ENCODE measurements at regions not wholly inside any gene's neighbourhood (a gene's known extent, or its start where the extent isn't known, plus 50 kb on each side); places are given as distances from the start of the nearest gene placed in this dataset.
"Not testable (repeated sequence)": the region's sequence is repeated elsewhere in the genome, so short reads cannot be mapped to it uniquely, and the experiment has no call there.

- DNase-seq (ENCODE audit: low read depth in 1 of 2, low spot score in 1 of 2) = no peak
Measured at GRCh38 chr9:81431641-81432040, 257.7 kb downstream of the TLE1 start.

- no peak for DNase-seq (ENCODE audit: low read depth in 1 of 2, low spot score in 1 of 2)
Measured at GRCh38 chr9:81430727-81431126, 258.6 kb downstream of the TLE1 start.

GRCh38 chr9:81427870-81428269 is 261.5 kb downstream of the TLE1 start:
- no peak for DNase-seq (ENCODE audit: low read depth in 1 of 2, low spot score in 1 of 2)

GRCh38 chr9:81424431-81424830 is 264.9 kb downstream of the TLE1 start:
- DNase-seq (ENCODE audit: low read depth in 1 of 2, low spot score in 1 of 2) = no peak

GRCh38 chr9:81423589-81424326 is 265.6 kb downstream of the TLE1 start:
- no peak for DNase-seq (ENCODE audit: low read depth in 1 of 2, low spot score in 1 of 2)

GRCh38 chr9:81421090-81421489 is 268.3 kb downstream of the TLE1 start:
- DNase-seq (ENCODE audit: low read depth in 1 of 2, low spot score in 1 of 2) = not testable (repeated sequence)

- DNase-seq (ENCODE audit: low read depth in 1 of 2, low spot score in 1 of 2) = no peak
Measured at GRCh38 chr9:81420024-81420423, 269.3 kb downstream of the TLE1 start.

- no peak for DNase-seq (ENCODE audit: low read depth in 1 of 2, low spot score in 1 of 2)
Measured at GRCh38 chr9:81417941-81418340, 271.4 kb downstream of the TLE1 start.

- DNase-seq (ENCODE audit: low read depth in 1 of 2, low spot score in 1 of 2) = no peak
Measured at GRCh38 chr9:81417299-81417675, 272.1 kb downstream of the TLE1 start.

GRCh38 chr9:81416476-81417298 is 272.7 kb downstream of the TLE1 start:
- DNase-seq (ENCODE audit: low read depth in 1 of 2, low spot score in 1 of 2) = no peak

- DNase-seq (ENCODE audit: low read depth in 1 of 2, low spot score in 1 of 2) = no peak
Measured at GRCh38 chr9:81414836-81415235, 274.5 kb downstream of the TLE1 start.

GRCh38 chr9:81411961-81412360 is 277.4 kb downstream of the TLE1 start:
- DNase-seq (ENCODE audit: low read depth in 1 of 2, low spot score in 1 of 2) = no peak

- DNase-seq (ENCODE audit: low read depth in 1 of 2, low spot score in 1 of 2) = no peak
Measured at GRCh38 chr9:81410201-81410600, 279.1 kb downstream of the TLE1 start.

GRCh38 chr9:81408951-81409350 is 280.4 kb downstream of the TLE1 start:
- DNase-seq (ENCODE audit: low read depth in 1 of 2, low spot score in 1 of 2) = no peak

- DNase-seq (ENCODE audit: low read depth in 1 of 2, low spot score in 1 of 2) = no peak
Measured at GRCh38 chr9:81404931-81405598, 284.3 kb downstream of the TLE1 start.

GRCh38 chr9:81397481-81398381 is 291.6 kb downstream of the TLE1 start:
- no peak for DNase-seq (ENCODE audit: low read depth in 1 of 2, low spot score in 1 of 2)

GRCh38 chr9:81396528-81396927 is 292.8 kb downstream of the TLE1 start:
- DNase-seq (ENCODE audit: low read depth in 1 of 2, low spot score in 1 of 2) = no peak

GRCh38 chr9:81395676-81396054 is 293.7 kb downstream of the TLE1 start:
- DNase-seq (ENCODE audit: low read depth in 1 of 2, low spot score in 1 of 2) = no peak

- no peak for DNase-seq (ENCODE audit: low read depth in 1 of 2, low spot score in 1 of 2)
Measured at GRCh38 chr9:81394881-81395675, 294.3 kb downstream of the TLE1 start.
